BLaER1 treated with 17β-estradiol and CSF1 and Interleukin-3, amounts not matched to agents 10 nM and 100 nM (cell line): ENCODE measurements at regions not wholly inside any gene's neighbourhood (a gene's known extent, or its start where the extent isn't known, plus 50 kb on each side); places are given as distances from the start of the nearest gene placed in this dataset.
"Not testable (repeated sequence)": the region's sequence is repeated elsewhere in the genome, so short reads cannot be mapped to it uniquely, and the experiment has no call there.

Source experiments
- H3K27ac ChIP-seq, 11 experiments: shearing (Covaris generic); formaldehyde crosslinking; 2 replicates each; pipeline ENCODE4 v1.8.1; 2022
- H3K27me3 ChIP-seq, 11 experiments: shearing (Covaris generic); formaldehyde crosslinking; 2 replicates each; pipeline ENCODE4 v1.8.1; 2022
- H3K36me3 ChIP-seq, 11 experiments: shearing (Covaris generic); formaldehyde crosslinking; 2 replicates each; pipeline ENCODE4 v1.8.1; 2022
- H3K4me1 ChIP-seq, 10 experiments: shearing (Covaris generic); formaldehyde crosslinking; 2 replicates each; pipeline ENCODE4 v1.8.1; 2022
- H3K4me2 ChIP-seq, 11 experiments: shearing (Covaris generic); formaldehyde crosslinking; 2 replicates each; pipeline ENCODE4 v1.8.1; 2022
- H3K4me3 ChIP-seq, 10 experiments: shearing (Covaris generic); formaldehyde crosslinking; 2 replicates each; pipeline ENCODE4 v1.8.1; 2022
- H3K9ac ChIP-seq, 11 experiments: shearing (Covaris generic); formaldehyde crosslinking; 2 replicates each; pipeline ENCODE4 v1.8.1; 2022
- H3K9me3 ChIP-seq, 11 experiments: shearing (Covaris generic); formaldehyde crosslinking; replicated peaks in 1 of 11; 2 replicates each; pipeline ENCODE4 v1.8.1; 2022
- H4K20me1 ChIP-seq, 11 experiments: shearing (Covaris generic); formaldehyde crosslinking; 2 replicates each; pipeline ENCODE4 v1.8.1; 2022
- Cebpa-rat ChIP-seq, 11 experiments: shearing (Covaris generic); IDR thresholded peaks; 2 replicates each; pipeline ENCODE4 v1.8.1; 2022

- Histone ChIP-seq H3K4me2 (no peak overlapping the region), H3K27ac (no peak overlapping the region), H3K9me3 (peaks cover 0 to 16% (median 4%) of the 10 kb centered on the region in 11 experiments; a peak in 6 of 22 replicates), H4K20me1 (no peaks in the 10 kb centered on the region), H3K27me3 (no peaks in the 10 kb centered on the region), H3K9ac (no peak overlapping the region), H3K36me3 (no peaks in the 10 kb centered on the region), H3K4me3 (no peak overlapping the region), H3K4me1 (peaks cover 0 to 20% (median 0%) of the 10 kb centered on the region in 10 experiments; a peak in 4 of 20 replicates)
- TF ChIP-seq Cebpa-rat (IDR thresholded peaks at IDR 0.05): no peak
Measured at GRCh38 chr6:74733830-74734620, 471.8 kb downstream of the COL12A1 start.

DNA sequence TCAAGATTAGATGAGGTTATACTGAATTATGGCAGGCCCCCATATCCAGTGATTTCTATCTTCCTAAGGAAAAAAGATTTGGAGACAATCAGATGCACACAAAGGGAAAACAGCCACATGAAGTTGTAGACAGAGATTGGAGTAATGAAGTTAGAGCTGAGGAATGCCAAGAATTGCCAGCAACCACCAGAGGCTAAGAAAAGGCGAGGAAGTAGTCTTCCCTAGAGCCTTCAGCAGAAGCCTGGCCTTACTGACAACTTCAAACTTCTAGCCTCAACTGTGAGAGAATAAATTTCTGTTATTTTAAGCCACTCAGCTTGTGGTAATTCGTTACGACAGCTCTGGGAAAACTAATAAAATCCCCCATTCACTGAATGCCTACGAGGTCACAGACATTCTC is 473.9 kb downstream of the COL12A1 start:
- H4K20me1 ChIP-seq: no peaks in the 10 kb centered on the region
- no peak overlapping the region for H3K4me3 ChIP-seq
- TF ChIP-seq Cebpa-rat (IDR thresholded peaks at IDR 0.05): no peak
- peak overlapping the region in 2 of 11 experiments; percentile 5 to 37; a peak in 2 of 22 replicates for H3K27ac ChIP-seq
- no peaks in the 10 kb centered on the region for H3K27me3 ChIP-seq
- H3K4me2 ChIP-seq: 0 out of 22 replicates have a peak overlapping the region, but pooled peaks of 1 of the 11 experiments have one; percentile 5
- H3K9me3 ChIP-seq: peaks cover 0 to 11% (median 3%) of the 10 kb centered on the region in 11 experiments; a peak in 6 of 22 replicates
- peaks cover 0 to 20% (median 0%) of the 10 kb centered on the region in 10 experiments; a peak in 4 of 20 replicates for H3K4me1 ChIP-seq
- H3K36me3 ChIP-seq: no peaks in the 10 kb centered on the region
- H3K9ac ChIP-seq: no peak overlapping the region

DNA sequence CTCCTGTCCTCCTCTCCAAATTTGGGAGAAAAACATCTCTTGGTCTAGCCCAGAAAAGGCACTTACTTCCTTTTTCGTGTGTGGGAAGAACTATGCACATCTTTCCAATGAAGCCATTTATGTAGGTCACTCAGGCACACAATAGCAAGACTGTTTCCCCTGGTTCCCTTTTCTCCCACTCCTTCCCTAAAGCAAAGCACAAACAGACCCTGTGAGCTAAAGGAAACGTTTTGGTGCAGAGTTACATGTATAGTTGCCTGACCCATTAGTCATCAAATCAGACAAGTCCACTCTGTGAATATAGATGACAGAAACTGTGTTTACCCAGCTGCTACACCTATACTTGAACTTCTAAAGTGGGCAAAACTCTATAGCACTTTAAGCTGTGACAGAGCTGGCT is 474.6 kb downstream of the COL12A1 start:
- Histone ChIP-seq H3K27me3 (no peaks in the 10 kb centered on the region), H3K36me3 (no peaks in the 10 kb centered on the region), H3K9ac (no peak overlapping the region), H4K20me1 (no peaks in the 10 kb centered on the region), H3K4me2 (peak overlapping the region in 2 of 11 experiments; percentile 5 to 28; a peak in 3 of 22 replicates), H3K27ac (peak overlapping the region in 3 of 11 experiments; percentile 5 to 37 (median 15); a peak in 4 of 22 replicates), H3K4me1 (peaks cover 0 to 20% (median 0%) of the 10 kb centered on the region in 10 experiments; a peak in 4 of 20 replicates), H3K4me3 (no peak overlapping the region), H3K9me3 (peaks cover 0 to 4% (median 0%) of the 10 kb centered on the region in 11 experiments; a peak in 1 of 22 replicates)
- TF ChIP-seq Cebpa-rat (IDR thresholded peaks at IDR 0.05): no peak

- H3K9me3 ChIP-seq: peaks cover 0 to 3% (median 0%) of the 10 kb centered on the region in 11 experiments; a peak in 3 of 22 replicates
- H3K27ac ChIP-seq: no peak overlapping the region
- no peak overlapping the region for H3K4me2 ChIP-seq
- H4K20me1 ChIP-seq: no peaks in the 10 kb centered on the region
- H3K27me3 ChIP-seq: no peaks in the 10 kb centered on the region
- no peaks in the 10 kb centered on the region for H3K36me3 ChIP-seq
- H3K4me3 ChIP-seq: no peak overlapping the region
- no peak for TF ChIP-seq Cebpa-rat (IDR thresholded peaks at IDR 0.05)
- H3K9ac ChIP-seq: no peak overlapping the region
- H3K4me1 ChIP-seq: no peaks in the 10 kb centered on the region
Measured at GRCh38 chr6:74720923-74721322, 484.9 kb downstream of the COL12A1 start.

DNA sequence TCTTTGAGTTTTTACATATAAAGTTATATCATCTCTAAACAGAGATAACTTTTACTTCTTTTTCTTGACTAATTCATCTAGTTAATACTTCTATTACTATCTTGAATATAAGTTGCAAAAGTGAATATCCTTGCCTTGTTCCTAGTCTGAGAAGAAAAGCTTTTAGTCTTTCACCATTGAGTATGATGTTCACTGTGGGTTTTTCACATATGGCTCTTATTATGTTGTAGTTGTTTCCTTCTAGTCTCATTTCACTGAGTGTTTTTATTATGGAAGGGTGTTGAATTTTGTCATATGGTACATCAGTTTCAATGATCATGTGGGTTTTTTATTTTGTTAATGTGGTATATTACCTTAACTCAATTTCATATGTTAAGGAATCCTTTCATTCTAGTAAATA is 488.3 kb downstream of the COL12A1 start:
- Histone ChIP-seq H3K9ac (no peak overlapping the region), H3K4me1 (no peaks in the 10 kb centered on the region)
- TF ChIP-seq Cebpa-rat (IDR thresholded peaks at IDR 0.05): no peak

GRCh38 chr6:74715355-74716085 is 490.3 kb downstream of the COL12A1 start:
- no peak overlapping the region for H3K4me3 ChIP-seq
- H3K36me3 ChIP-seq: no peaks in the 10 kb centered on the region
- H3K9ac ChIP-seq: no peak overlapping the region
- H3K4me2 ChIP-seq: no peak overlapping the region
- no peaks in the 10 kb centered on the region for H3K27me3 ChIP-seq
- H4K20me1 ChIP-seq: no peaks in the 10 kb centered on the region
- peaks cover 0 to 3% (median 0%) of the 10 kb centered on the region in 11 experiments; a peak in 2 of 22 replicates for H3K9me3 ChIP-seq
- H3K4me1 ChIP-seq: no peaks in the 10 kb centered on the region
- no peak overlapping the region for H3K27ac ChIP-seq
- no peak for TF ChIP-seq Cebpa-rat (IDR thresholded peaks at IDR 0.05)

More for the DNA sequence above, 488.3 kb downstream of the COL12A1 start:
- H3K9me3 ChIP-seq: peaks cover 0 to 3% (median 0%) of the 10 kb centered on the region in 11 experiments; a peak in 2 of 22 replicates
- H3K27me3 ChIP-seq: no peaks in the 10 kb centered on the region
- no peak overlapping the region for H3K27ac ChIP-seq
- no peak overlapping the region for H3K4me3 ChIP-seq
- H3K4me2 ChIP-seq: no peak overlapping the region
- H4K20me1 ChIP-seq: no peaks in the 10 kb centered on the region
- H3K36me3 ChIP-seq: no peaks in the 10 kb centered on the region

- Histone ChIP-seq H3K4me1 (no peaks in the 10 kb centered on the region), H3K9ac (no peak overlapping the region), H3K4me2 (no peak overlapping the region), H3K36me3 (no peaks in the 10 kb centered on the region), H4K20me1 (no peaks in the 10 kb centered on the region), H3K9me3 (peaks cover 0 to 3% (median 0%) of the 10 kb centered on the region in 11 experiments; a peak in 2 of 22 replicates), H3K27ac (no peak overlapping the region), H3K4me3 (no peak overlapping the region), H3K27me3 (no peaks in the 10 kb centered on the region)
- TF ChIP-seq Cebpa-rat (IDR thresholded peaks at IDR 0.05): no peak
Measured at GRCh38 chr6:74713941-74714340, 491.9 kb downstream of the COL12A1 start.

GRCh38 chr6:74705451-74705850 is 500.4 kb downstream of the COL12A1 start:
- no peak for TF ChIP-seq Cebpa-rat (IDR thresholded peaks at IDR 0.05)
- H3K4me1 ChIP-seq: no peaks in the 10 kb centered on the region
- H3K27ac ChIP-seq: no peak overlapping the region
- H3K27me3 ChIP-seq: no peaks in the 10 kb centered on the region
- H3K36me3 ChIP-seq: no peaks in the 10 kb centered on the region
- no peaks in the 10 kb centered on the region for H4K20me1 ChIP-seq
- no peak overlapping the region for H3K4me2 ChIP-seq
- no peak overlapping the region for H3K4me3 ChIP-seq
- no peak overlapping the region for H3K9ac ChIP-seq
- no peaks in the 10 kb centered on the region for H3K9me3 ChIP-seq

DNA sequence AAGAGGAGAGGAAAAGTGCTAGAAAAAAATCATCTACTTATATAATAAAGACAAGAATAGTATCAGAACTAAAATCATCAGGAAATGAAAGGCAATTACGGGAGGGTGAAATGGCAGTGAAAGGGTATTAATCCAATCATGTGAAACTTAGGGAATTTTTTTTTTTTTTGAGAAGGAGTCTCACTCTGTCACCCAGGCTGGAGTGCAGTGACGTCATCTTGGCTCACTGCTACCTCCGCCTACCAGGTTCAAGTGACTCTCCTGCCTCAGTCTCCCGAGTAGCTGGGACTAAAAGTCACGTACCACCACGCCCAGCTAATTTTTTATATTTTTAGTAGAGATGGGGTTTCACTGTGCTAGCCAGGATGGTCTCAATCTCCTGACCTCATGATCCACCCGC is 501.3 kb downstream of the COL12A1 start:
- not testable (repeated sequence) for H3K9me3 ChIP-seq, H3K36me3 ChIP-seq, H3K27me3 ChIP-seq, H3K4me2 ChIP-seq, H3K9ac ChIP-seq, H4K20me1 ChIP-seq, H3K4me3 ChIP-seq, H3K27ac ChIP-seq, H3K4me1 ChIP-seq
